ENCODE measurements at regions not wholly inside any gene's neighbourhood (a gene's known extent, or its start where the extent isn't known, plus 50 kb on each side); places are given as distances from the start of the nearest gene placed in this dataset.

DNA sequence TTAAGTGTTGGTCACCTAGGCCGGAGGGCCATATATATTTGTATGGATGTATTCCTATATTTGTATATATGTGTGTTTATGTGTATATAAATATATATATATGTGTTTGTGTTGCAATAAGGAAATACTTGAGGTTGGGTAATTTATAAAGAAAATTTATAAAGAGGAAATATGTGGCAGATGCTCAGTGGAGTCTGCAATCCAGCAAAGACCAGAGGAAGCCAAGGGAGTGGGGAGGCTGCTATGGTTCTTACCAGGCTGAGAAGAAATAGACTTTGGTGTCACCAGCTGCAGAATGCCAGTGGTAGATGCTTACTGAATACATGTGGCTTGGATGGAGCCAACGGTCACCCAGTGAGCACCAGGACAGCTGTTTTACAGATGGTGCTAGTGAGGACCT, 97.4 kb upstream of the ELOVL5 start:
- peak; percentile 30 for DNase-seq (ENCODE audit: low read depth)
- no peak for TF ChIP-seq CTCF (conservative IDR thresholded peaks at IDR 0.05; ENCODE audit: control insufficient read depth, insufficient read depth, low read depth, low read length)
- H3K4me3 ChIP-seq (ENCODE audit: control insufficient read depth, low read depth, low read length), result no peak overlapping the region

DNA sequence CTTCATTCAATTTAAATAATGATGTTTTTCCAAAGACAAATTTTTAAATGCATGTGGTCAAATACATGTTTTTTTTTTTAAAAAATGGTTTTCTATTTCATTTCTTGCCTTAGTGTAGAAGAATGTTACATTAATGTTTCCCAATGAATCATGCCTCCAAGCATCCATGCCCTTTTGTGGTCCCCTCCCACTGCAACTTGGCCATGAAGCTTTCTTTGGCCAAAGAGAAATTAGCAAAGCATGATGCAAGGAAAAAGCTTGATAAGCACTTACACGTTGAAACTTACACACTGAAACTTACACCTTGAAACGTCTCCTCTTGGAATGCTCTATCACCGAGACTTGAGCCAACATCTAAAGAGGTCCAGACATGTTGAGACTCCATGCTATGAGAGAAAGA, 93.0 kb upstream of the ELOVL5 start:
- TF ChIP-seq CTCF (conservative IDR thresholded peaks at IDR 0.05; ENCODE audit: control insufficient read depth, insufficient read depth, low read depth, low read length), result no peak
- no peak overlapping the region for H3K4me3 ChIP-seq (ENCODE audit: control insufficient read depth, low read depth, low read length)
- DNase-seq (ENCODE audit: low read depth), result peak; percentile 54

- H3K4me3 ChIP-seq (ENCODE audit: control insufficient read depth, low read depth, low read length), result no peak overlapping the region
- no peak for TF ChIP-seq CTCF (conservative IDR thresholded peaks at IDR 0.05; ENCODE audit: control insufficient read depth, insufficient read depth, low read depth, low read length)
- peak; percentile 25 for DNase-seq (ENCODE audit: low read depth)
These were observed 92.3 kb upstream of the ELOVL5 start for GRCh38 chr6:53441035-53441493.

GRCh38 chr6:53440336-53440945, 91.7 kb upstream of the ELOVL5 start:
- H3K4me3 ChIP-seq (ENCODE audit: control insufficient read depth, low read depth, low read length), result no peak overlapping the region
- DNase-seq (ENCODE audit: low read depth), result peak; percentile 16

GRCh38 chr6:53439556-53439955, 90.8 kb upstream of the ELOVL5 start:
- no peak for TF ChIP-seq CTCF (conservative IDR thresholded peaks at IDR 0.05; ENCODE audit: control insufficient read depth, insufficient read depth, low read depth, low read length)
- no peak overlapping the region for H3K4me3 ChIP-seq (ENCODE audit: control insufficient read depth, low read depth, low read length)
- peak; percentile 75 for DNase-seq (ENCODE audit: low read depth)

More at GRCh38 chr6:53440336-53440945, 91.7 kb upstream of the ELOVL5 start:
- no peak for TF ChIP-seq CTCF (conservative IDR thresholded peaks at IDR 0.05; ENCODE audit: control insufficient read depth, insufficient read depth, low read depth, low read length)

DNA sequence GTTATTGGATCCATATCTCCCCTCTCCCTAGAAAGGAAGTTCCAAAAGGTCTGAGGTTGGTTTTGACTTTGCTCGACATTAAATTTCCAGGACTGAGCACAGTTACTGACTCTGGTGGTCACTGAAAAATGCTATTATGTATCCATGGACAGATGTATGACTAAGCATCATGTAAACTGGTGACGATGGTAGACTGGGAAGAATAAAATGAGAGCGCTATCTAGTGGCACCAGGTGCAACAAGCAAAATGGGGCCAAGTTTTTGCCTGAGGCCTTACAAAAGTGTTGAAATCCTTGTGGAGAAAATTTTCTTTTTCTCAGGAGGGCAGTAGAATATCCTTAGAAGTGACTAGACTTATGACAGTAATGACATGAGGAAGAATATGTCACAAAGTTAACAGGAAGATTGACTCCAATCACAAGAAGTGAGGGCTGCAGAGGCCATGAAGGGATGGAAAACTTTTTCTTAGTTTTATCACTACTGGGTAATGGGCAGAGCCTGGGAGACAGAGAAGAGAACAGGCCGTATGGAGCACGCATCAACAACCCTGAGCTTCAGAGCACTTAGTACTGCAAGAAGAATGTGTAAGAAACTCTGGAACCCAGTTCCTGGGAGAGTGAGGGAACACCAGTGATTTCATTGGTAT, 88.9 kb upstream of the ELOVL5 start:
- H3K4me3 ChIP-seq (ENCODE audit: control insufficient read depth, low read depth, low read length), result no peak overlapping the region
- DNase-seq (ENCODE audit: low read depth), result peak; percentile 89
- peak; percentile 72 for TF ChIP-seq CTCF (conservative IDR thresholded peaks at IDR 0.05; ENCODE audit: control insufficient read depth, insufficient read depth, low read depth, low read length)
